ES-I3 (cell line): ENCODE measurements at regions not wholly inside any gene's neighbourhood (a gene's known extent, or its start where the extent isn't known, plus 50 kb on each side); places are given as distances from the start of the nearest gene placed in this dataset.
"Not testable (repeated sequence)": the region's sequence is repeated elsewhere in the genome, so short reads cannot be mapped to it uniquely, and the experiment has no call there.

Experiments
- H3K36me3 ChIP-seq: 2 replicates; pipeline ENCODE4 v1.6.1; 2013; ENCODE audit warnings: mild to moderate bottlenecking, low read length, control low read depth, moderate library complexity; ENCODE audit not compliant: insufficient read depth
- H3K4me1 ChIP-seq: 2 replicates; pipeline ENCODE4 v1.6.1; 2013; ENCODE audit warnings: mild to moderate bottlenecking, control low read depth, low read length; ENCODE audit not compliant: insufficient read depth
- H3K9ac ChIP-seq: 2 replicates; pipeline ENCODE4 v1.6.1; 2013; ENCODE audit warnings: low read depth, mild to moderate bottlenecking, low read length, moderate library complexity
- H3K9me3 ChIP-seq: 2 replicates; pipeline ENCODE4 v1.6.1; 2013; ENCODE audit warnings: mild to moderate bottlenecking, low read length, moderate library complexity; ENCODE audit not compliant: control insufficient read depth, insufficient read depth

- no peaks in the 10 kb centered on the region; the same call in 1 of the 2 replicates for H3K4me1 ChIP-seq
Measured at GRCh38 chr6:112956696-112957535, 609.8 kb downstream of the RFPL4B start.

GRCh38 chr6:112957536-112957916 lies 610.4 kb downstream of the RFPL4B start:
- no peaks in the 10 kb centered on the region; the same call in 1 of the 2 replicates for H3K4me1 ChIP-seq
- no peaks in the 10 kb centered on the region for H3K36me3 ChIP-seq
- H3K9ac ChIP-seq: no peak overlapping the region
- H3K9me3 ChIP-seq: no peaks in the 10 kb centered on the region

More at GRCh38 chr6:112956696-112957535, 609.8 kb downstream of the RFPL4B start:
- Histone ChIP-seq H3K9me3 (no peaks in the 10 kb centered on the region), H3K36me3 (no peaks in the 10 kb centered on the region), H3K9ac (no peak overlapping the region)

- not testable (repeated sequence) for H3K9ac ChIP-seq, H3K36me3 ChIP-seq, H3K4me1 ChIP-seq, H3K9me3 ChIP-seq
Measured at GRCh38 chr6:112960130-112960529, 613.0 kb downstream of the RFPL4B start.

GRCh38 chr6:112967974-112968373 lies 620.8 kb downstream of the RFPL4B start:
- no peaks in the 10 kb centered on the region for H3K4me1 ChIP-seq
- H3K36me3 ChIP-seq: no peaks in the 10 kb centered on the region
- 0 out of 2 replicates have a peak, but pooled peaks cover 3% of the 10 kb centered on the region for H3K9me3 ChIP-seq
- H3K9ac ChIP-seq: no peak overlapping the region

GRCh38 chr6:112971651-112972050 lies 624.5 kb downstream of the RFPL4B start:
- Histone ChIP-seq H3K4me1 (no peaks in the 10 kb centered on the region), H3K9ac (no peak overlapping the region), H3K9me3 (0 out of 2 replicates have a peak, but pooled peaks cover 3% of the 10 kb centered on the region), H3K36me3 (no peaks in the 10 kb centered on the region)

GRCh38 chr6:112974931-112975330 lies 627.8 kb downstream of the RFPL4B start:
- H3K36me3 ChIP-seq, H3K9me3 ChIP-seq, H3K4me1 ChIP-seq, H3K9ac ChIP-seq: not testable (repeated sequence)

- H3K4me1 ChIP-seq, H3K36me3 ChIP-seq, H3K9ac ChIP-seq, H3K9me3 ChIP-seq: not testable (repeated sequence)
Measured at GRCh38 chr6:112976579-112976978, 629.4 kb downstream of the RFPL4B start.

GRCh38 chr6:112979830-112980229 lies 632.7 kb downstream of the RFPL4B start:
- Histone ChIP-seq H3K9ac (no peak overlapping the region), H3K4me1 (no peaks in the 10 kb centered on the region)

GRCh38 chr6:112980676-112981075 lies 633.5 kb downstream of the RFPL4B start:
- no peaks in the 10 kb centered on the region for H3K36me3 ChIP-seq
- H3K9me3 ChIP-seq: no peaks in the 10 kb centered on the region
- no peak overlapping the region for H3K9ac ChIP-seq
- no peaks in the 10 kb centered on the region; the same call in 1 of the 2 replicates for H3K4me1 ChIP-seq

More at GRCh38 chr6:112979830-112980229, 632.7 kb downstream of the RFPL4B start:
- Histone ChIP-seq H3K36me3 (no peaks in the 10 kb centered on the region), H3K9me3 (no peaks in the 10 kb centered on the region)

GRCh38 chr6:112983713-112984261 lies 636.7 kb downstream of the RFPL4B start:
- Histone ChIP-seq H3K36me3 (no peaks in the 10 kb centered on the region), H3K4me1 (no peaks in the 10 kb centered on the region; the same call in 1 of the 2 replicates), H3K9me3 (no peaks in the 10 kb centered on the region), H3K9ac (no peak overlapping the region)

- no peaks in the 10 kb centered on the region for H3K9me3 ChIP-seq
- no peaks in the 10 kb centered on the region for H3K36me3 ChIP-seq
- no peaks in the 10 kb centered on the region; the same call in 1 of the 2 replicates for H3K4me1 ChIP-seq
- H3K9ac ChIP-seq: no peak overlapping the region
Measured at GRCh38 chr6:112984899-112985298, 637.8 kb downstream of the RFPL4B start.

- Histone ChIP-seq H3K36me3 (no peaks in the 10 kb centered on the region), H3K9ac (no peak overlapping the region), H3K9me3 (no peaks in the 10 kb centered on the region), H3K4me1 (no peaks in the 10 kb centered on the region; the same call in 1 of the 2 replicates)
Measured at GRCh38 chr6:112986321-112986720, 639.2 kb downstream of the RFPL4B start.

GRCh38 chr6:112988748-112989147 lies 641.6 kb downstream of the RFPL4B start:
- H3K4me1 ChIP-seq: no peaks in the 10 kb centered on the region; the same call in 1 of the 2 replicates
- no peak overlapping the region for H3K9ac ChIP-seq
- H3K9me3 ChIP-seq: no peaks in the 10 kb centered on the region
- no peaks in the 10 kb centered on the region for H3K36me3 ChIP-seq

GRCh38 chr6:112990971-112991370 lies 643.8 kb downstream of the RFPL4B start:
- no peak overlapping the region for H3K9ac ChIP-seq
- H3K4me1 ChIP-seq: no peaks in the 10 kb centered on the region
- H3K9me3 ChIP-seq: no peaks in the 10 kb centered on the region
- H3K36me3 ChIP-seq: no peaks in the 10 kb centered on the region

GRCh38 chr6:112991912-112992311 lies 644.8 kb downstream of the RFPL4B start:
- no peaks in the 10 kb centered on the region for H3K9me3 ChIP-seq
- no peaks in the 10 kb centered on the region for H3K36me3 ChIP-seq
- no peak overlapping the region for H3K9ac ChIP-seq
- no peaks in the 10 kb centered on the region for H3K4me1 ChIP-seq
